Renal pelvis (tissue), 1 donor: ENCODE measurements at regions not wholly inside any gene's neighbourhood (a gene's known extent, or its start where the extent isn't known, plus 50 kb on each side); places are given as distances from the start of the nearest gene placed in this dataset.

Source experiments
- DNase-seq: peaks from one replicate; pipeline ENCODE4 v3.0.0-alpha.2; 2013

GRCh38 chr10:128811511-128811910 lies 655.5 kb upstream of the MGMT start:
- no peak for DNase-seq

- no peak for DNase-seq
Observed at GRCh38 chr10:128812000-128812399, 655.0 kb upstream of the MGMT start.

GRCh38 chr10:128813574-128813973 lies 653.5 kb upstream of the MGMT start:
- no peak for DNase-seq

GRCh38 chr10:128814024-128814423 lies 653.0 kb upstream of the MGMT start:
- DNase-seq: no peak

DNA sequence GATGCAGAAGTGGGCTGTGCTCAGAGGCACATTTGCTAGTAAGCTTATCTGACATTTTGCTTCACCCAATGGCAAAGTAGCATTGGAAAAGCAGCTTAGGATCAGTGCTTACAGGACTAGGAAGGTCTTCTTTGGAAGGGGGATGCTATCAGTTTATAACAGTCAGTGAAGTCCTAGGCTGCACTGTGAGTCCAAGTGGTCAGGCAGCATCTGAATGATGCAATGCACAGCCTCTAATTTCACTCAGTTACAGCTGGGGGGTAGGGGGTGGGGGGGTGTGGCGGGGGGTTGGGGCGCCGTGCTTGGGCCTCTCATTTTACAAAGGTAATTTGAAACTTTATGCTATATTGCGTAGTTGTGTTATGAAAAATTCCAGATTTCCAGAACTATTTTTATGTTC lies 652.3 kb upstream of the MGMT start:
- no peak for DNase-seq

DNA sequence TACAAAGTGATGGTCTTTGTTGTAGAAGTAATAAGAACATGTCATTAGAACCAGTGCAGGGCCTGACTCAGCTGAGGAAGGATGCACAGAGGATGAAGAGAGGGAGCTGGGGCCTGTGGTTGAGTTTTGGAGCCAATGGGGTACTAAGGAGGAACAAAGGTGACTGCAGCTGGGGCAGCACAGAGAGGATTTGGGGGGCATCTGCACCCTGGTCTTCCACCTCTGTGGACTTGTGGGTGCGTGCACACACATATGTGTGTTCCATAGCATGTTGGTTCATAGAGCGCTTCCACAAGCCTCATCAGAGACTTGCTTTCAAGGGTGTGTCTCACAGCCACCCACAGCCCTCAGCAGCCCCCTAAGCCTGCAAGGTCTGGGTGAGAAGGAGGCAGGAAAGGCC lies 650.3 kb upstream of the MGMT start:
- DNase-seq: no peak

- no peak for DNase-seq
Observed at GRCh38 chr10:128817636-128818035, 649.4 kb upstream of the MGMT start.

DNA sequence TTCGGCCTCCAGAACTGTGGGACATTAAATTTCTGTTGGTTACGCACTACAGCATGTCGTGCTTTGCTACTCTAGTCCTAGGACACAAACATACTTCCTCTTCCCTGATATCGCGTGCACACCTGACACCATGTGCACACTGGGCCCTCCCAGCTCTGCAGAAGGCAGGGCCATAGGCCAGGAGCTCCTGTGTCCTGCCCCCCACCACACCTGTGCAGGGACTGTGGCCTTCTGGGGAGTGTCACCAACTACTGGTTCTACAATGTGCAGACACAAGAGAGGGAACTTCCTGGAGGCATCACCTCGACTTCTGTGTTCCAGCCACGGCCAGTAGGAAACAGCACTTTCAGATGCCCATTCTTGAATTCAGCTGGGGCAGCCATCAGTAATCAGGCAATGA lies 646.4 kb upstream of the MGMT start:
- no peak for DNase-seq

- no peak for DNase-seq
Observed at GRCh38 chr10:128823201-128823600, 643.8 kb upstream of the MGMT start.

GRCh38 chr10:128825626-128826025 lies 641.4 kb upstream of the MGMT start:
- DNase-seq: no peak

DNA sequence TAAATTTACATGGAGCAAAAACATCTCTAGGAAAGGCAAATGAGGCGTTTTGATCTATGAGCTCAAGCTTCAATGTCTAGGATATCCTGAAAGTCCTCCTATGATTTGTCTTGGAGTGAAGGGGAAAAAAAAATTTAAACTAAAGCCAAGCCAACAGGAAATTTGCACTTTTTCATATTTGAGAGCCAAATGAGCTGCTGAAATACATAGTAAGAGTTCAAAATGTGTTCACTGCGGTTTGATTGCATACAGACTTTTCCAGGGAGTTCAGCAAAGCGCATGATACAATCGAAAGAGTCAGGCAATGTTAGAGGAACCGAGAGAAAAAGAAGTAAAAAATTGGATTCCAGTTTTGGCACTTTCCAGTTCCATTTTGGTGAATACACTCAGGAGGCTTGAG lies 633.4 kb upstream of the MGMT start:
- DNase-seq: no peak

- no peak for DNase-seq
Observed at GRCh38 chr10:128835361-128835760, 631.7 kb upstream of the MGMT start.

- DNase-seq: no peak
Observed at GRCh38 chr10:128837478-128837877, 629.6 kb upstream of the MGMT start.

DNA sequence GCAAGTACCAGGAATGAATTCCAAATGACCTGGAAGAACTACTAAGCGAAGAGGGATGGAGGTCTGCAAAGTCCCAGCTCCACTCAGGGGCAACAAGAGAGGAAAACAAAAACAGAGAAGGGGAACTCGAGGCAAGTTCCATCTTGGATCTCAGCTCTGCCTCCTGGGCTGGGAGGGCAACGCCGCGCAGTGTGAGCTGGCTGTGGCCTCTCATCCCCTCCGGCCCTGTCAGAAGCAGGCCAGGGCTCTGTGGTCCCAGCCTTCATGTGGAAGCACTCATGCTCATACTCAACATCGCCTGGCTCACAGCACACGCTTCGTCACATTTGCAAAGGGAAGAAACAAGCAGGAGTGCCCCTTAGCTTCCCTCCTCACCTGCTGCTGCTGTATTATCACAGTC lies 627.9 kb upstream of the MGMT start:
- DNase-seq: no peak

DNA sequence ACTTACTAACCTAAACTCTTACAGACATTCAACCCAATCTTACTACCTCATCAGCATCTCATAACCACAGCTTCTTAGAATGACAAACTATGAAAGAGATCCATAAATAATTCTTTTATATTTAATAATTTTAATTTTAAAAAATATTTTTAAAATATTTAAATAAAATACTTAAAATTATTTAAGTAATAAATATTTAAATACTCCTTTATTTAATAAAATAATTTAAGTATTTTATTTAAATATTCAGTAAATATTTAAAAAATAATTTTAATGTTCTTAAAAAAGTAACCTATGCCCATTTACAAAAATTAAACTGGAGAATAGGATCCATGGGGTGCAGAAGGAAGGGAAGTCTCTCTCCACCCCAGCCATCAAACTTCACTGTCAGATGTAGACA lies 627.3 kb upstream of the MGMT start:
- DNase-seq: no peak

- no peak for DNase-seq
Observed at GRCh38 chr10:128843972-128844371, 623.1 kb upstream of the MGMT start.

- DNase-seq: no peak
Observed at GRCh38 chr10:128846927-128847326, 620.1 kb upstream of the MGMT start.

GRCh38 chr10:128848810-128849209 lies 618.2 kb upstream of the MGMT start:
- no peak for DNase-seq

DNA sequence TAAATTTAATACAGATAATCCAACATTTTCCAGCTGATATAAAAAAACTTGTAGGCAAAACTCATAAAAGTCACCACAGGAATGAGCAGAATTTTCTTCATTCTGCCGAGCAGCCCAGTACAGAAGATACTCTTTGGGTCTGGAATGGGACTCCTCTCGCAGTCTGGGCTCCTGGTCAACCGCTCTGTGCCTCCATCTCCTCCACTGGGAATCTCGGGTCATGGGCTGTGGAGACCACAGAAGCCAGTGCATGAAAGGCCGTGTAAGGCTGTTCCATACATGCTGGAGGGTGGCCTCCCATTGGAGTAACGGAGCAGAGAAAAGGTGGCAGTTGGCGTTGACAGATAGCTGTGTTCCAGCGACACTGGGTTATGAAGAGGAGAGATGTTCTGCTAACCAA lies 616.4 kb upstream of the MGMT start:
- no peak for DNase-seq

GRCh38 chr10:128851281-128851680 lies 615.8 kb upstream of the MGMT start:
- no peak for DNase-seq

GRCh38 chr10:128851726-128852125 lies 615.3 kb upstream of the MGMT start:
- no peak for DNase-seq

DNA sequence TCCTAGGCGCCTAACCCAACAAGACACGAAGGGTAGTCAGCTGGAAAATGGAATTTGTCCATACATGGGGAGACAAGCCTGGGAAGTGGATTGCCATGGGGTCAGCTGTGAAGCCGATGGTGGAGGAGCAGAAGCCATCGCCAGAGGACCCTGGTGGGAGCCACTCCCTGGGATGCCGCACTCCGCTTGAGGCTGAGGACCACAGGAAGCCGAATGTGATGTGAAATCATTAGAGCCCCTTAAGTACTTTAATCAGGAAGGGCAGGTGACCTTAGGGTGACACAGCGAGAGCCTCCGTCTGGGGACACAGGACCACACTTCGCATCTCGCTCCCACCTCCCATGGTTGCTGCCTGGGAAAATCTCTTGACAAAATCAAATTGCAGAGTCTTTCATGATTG lies 614.6 kb upstream of the MGMT start:
- DNase-seq: no peak

DNA sequence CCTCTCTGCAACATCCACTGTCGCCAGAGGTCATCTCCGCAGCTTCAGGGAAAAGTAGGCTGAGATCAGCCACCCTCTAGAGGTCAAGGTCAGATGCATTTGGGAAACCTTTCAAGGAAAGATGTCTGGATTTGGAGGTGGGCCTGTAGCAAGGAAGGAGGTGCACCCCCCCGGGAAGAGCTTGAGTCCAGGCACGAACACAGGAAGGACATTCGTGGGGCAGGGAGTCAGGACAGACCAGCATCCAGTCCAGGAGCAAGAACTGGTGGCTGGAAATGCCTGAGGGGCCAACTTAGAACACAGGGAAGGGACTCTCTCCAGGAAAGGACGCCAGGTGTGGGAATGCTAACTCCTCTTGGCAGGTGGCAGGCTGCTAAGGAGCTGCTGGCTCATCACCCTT lies 614.1 kb upstream of the MGMT start:
- DNase-seq: no peak

GRCh38 chr10:128853537-128853936 lies 613.5 kb upstream of the MGMT start:
- no peak for DNase-seq

GRCh38 chr10:128854204-128854603 lies 612.8 kb upstream of the MGMT start:
- DNase-seq: no peak
